SK-N-MC (cell line): ENCODE measurements at regions not wholly inside any gene's neighbourhood (a gene's known extent, or its start where the extent isn't known, plus 50 kb on each side); places are given as distances from the start of the nearest gene placed in this dataset.

Experiments
- EZH2 ChIP-seq: fragments of 200-600 bp; sonication (generic); IDR thresholded peaks from one replicate; pipeline ENCODE4 v1.6.1; 2017; ENCODE audit warnings: antibody characterized with exemption
- FOXP2 ChIP-seq: optimal IDR thresholded peaks from 2 replicates; pipeline ENCODE3; 2011; ENCODE audit warnings: mild to moderate bottlenecking, moderate library complexity; ENCODE audit not compliant: insufficient read depth; ENCODE audit errors: extremely low read length, control extremely low read depth
- POLR2AphosphoS5 ChIP-seq: IDR thresholded peaks from 2 replicates; pipeline ENCODE4 v1.6.1; 2012; ENCODE audit warnings: mild to moderate bottlenecking, low read depth, low read length, borderline replicate concordance

DNA sequence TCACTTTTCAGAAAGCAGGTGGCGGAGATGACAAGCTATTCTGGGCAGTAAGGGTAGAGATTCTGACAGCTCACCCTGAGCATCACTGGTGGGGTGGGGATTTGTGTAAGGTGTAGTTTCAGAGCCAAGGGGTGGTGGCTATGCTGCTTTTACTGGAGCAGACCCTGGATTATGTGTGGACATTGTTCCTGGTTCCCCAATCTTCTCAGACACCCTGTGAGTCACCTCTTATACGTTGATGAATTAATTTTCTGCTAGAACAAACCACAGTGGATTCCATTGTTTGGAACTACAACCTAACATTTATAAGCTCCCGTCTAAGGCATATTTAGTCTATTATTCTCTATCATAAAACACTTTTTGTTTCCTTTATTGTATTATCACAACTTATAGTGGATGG lies 169.5 kb upstream of the COL8A1 start:
- TF ChIP-seq POLR2AphosphoS5, result no peak
- no peak for TF ChIP-seq EZH2
- TF ChIP-seq FOXP2, result no peak
